SU-DHL-6 (cell line): ENCODE measurements at regions not wholly inside any gene's neighbourhood (a gene's known extent, or its start where the extent isn't known, plus 50 kb on each side); places are given as distances from the start of the nearest gene placed in this dataset.

Experiments
- EZH2phosphoT487 ChIP-seq: fragments of 200-600 bp; sonication (generic), shearing (Covaris generic); conservative IDR thresholded peaks from 2 replicates; pipeline ENCODE4 v1.6.1; 2018; ENCODE audit warnings: mild to moderate bottlenecking, antibody characterized with exemption, low read length, moderate library complexity, mixed read lengths
- TF ChIP-seq, protein P1 (sequence below): fragments of 200-600 bp; sonication (generic); IDR thresholded peaks from one replicate; pipeline ENCODE4 v1.5.1; 2017; ENCODE audit warnings: antibody characterized with exemption, mild to moderate bottlenecking, low read length, moderate library complexity; ENCODE audit not compliant: insufficient read depth, poor library complexity, severe bottlenecking

DNA sequence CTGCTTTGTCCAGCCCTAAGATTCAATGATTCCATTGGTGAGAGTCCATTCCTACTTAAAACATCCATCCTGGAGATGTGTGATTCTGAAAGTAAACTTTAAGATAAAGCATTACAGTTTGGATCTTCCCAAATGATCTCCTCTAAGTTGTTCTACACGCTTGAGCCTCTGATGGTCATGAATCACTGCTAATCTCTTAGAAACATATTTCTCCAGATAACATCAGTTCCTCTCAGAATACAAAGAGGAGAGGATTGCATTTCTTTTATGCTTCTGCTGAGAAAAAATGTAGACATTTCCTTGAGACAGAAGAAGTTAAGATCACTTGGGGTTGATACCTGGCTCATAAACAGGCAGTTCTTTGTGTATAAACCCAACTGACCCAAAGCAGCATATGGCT is 281.2 kb upstream of the DPH6 start:
- TF ChIP-seq, protein P1, sequence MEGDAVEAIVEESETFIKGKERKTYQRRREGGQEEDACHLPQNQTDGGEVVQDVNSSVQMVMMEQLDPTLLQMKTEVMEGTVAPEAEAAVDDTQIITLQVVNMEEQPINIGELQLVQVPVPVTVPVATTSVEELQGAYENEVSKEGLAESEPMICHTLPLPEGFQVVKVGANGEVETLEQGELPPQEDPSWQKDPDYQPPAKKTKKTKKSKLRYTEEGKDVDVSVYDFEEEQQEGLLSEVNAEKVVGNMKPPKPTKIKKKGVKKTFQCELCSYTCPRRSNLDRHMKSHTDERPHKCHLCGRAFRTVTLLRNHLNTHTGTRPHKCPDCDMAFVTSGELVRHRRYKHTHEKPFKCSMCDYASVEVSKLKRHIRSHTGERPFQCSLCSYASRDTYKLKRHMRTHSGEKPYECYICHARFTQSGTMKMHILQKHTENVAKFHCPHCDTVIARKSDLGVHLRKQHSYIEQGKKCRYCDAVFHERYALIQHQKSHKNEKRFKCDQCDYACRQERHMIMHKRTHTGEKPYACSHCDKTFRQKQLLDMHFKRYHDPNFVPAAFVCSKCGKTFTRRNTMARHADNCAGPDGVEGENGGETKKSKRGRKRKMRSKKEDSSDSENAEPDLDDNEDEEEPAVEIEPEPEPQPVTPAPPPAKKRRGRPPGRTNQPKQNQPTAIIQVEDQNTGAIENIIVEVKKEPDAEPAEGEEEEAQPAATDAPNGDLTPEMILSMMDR = no peak
- no peak for TF ChIP-seq EZH2phosphoT487
